IMR-90 (cell line): ENCODE measurements at regions not wholly inside any gene's neighbourhood (a gene's known extent, or its start where the extent isn't known, plus 50 kb on each side); places are given as distances from the start of the nearest gene placed in this dataset.

Source experiments
- ATAC-seq: fragments of 200-7000 bp; cut with Tn5 transposase; 2 replicates; pipeline ENCODE4 v1.9.1; 2020; ENCODE audit warnings: low read depth, mild to moderate bottlenecking, moderate library complexity
- BruUV-seq: library from RNA; stranded (reverse); fragments of 400-500 nt; replicated peaks from 2 replicates; lab custom pipeline; 2021; lab: Mats Ljungman, UMichigan
- CTCF ChIA-PET: fragments of 300-600 bp; formaldehyde crosslinking; extraction: SDS; loops from one replicate; lab custom pipeline; 2021; ENCODE audit warnings: antibody characterized with exemption; lab: Yijun Ruan, JAX
- POLR2A ChIA-PET: fragments of 300-600 bp; sonication (Branson Sonifier 250); formaldehyde crosslinking; loops from one replicate; lab custom pipeline; 2022; ENCODE audit warnings: antibody characterized with exemption; ENCODE audit not compliant: unreplicated experiment; lab: Charles Lee
- DNase-seq: peaks from one replicate; pipeline ENCODE4 v3.0.0; 2013
- H2AFZ ChIP-seq: replicated peaks from 2 replicates; pipeline ENCODE3; 2013; ENCODE audit warnings: low read length, mild to moderate bottlenecking; ENCODE audit not compliant: poor library complexity
- H2AK5ac ChIP-seq: 2 replicates; pipeline ENCODE4 v1.6.1; 2013; ENCODE audit warnings: low read depth, low read length, inconsistent platforms
- H2AK9ac ChIP-seq: replicated peaks from 2 replicates; pipeline ENCODE3; 2013; ENCODE audit warnings: mild to moderate bottlenecking, low read depth, low read length, moderate library complexity; ENCODE audit not compliant: poor library complexity
- H2BK120ac ChIP-seq: 2 replicates; pipeline ENCODE4 v1.6.1; 2013; ENCODE audit warnings: low read depth, low read length, inconsistent platforms
- H2BK15ac ChIP-seq: 3 replicates; pipeline ENCODE4 v1.6.1; 2013; ENCODE audit warnings: low read depth, low read length, inconsistent platforms
- H2BK20ac ChIP-seq: 2 replicates; pipeline ENCODE4 v1.6.1; 2013; ENCODE audit warnings: low read depth, mild to moderate bottlenecking, inconsistent platforms, low read length, moderate library complexity
- H2BK5ac ChIP-seq: 2 replicates; pipeline ENCODE4 v1.6.1; 2013; ENCODE audit warnings: mild to moderate bottlenecking, low read depth, low read length, inconsistent platforms; ENCODE audit not compliant: poor library complexity, severe bottlenecking
- H3K14ac ChIP-seq: replicated peaks from 2 replicates; pipeline ENCODE4 v1.6.1; 2013; ENCODE audit warnings: low read depth, low read length, inconsistent platforms
- H3K18ac ChIP-seq: 2 replicates; pipeline ENCODE4 v1.6.1; 2013; ENCODE audit warnings: low read depth, low read length, control low read depth
- H3K23ac ChIP-seq: 2 replicates; pipeline ENCODE4 v1.6.1; 2013; ENCODE audit warnings: low read depth, low read length, inconsistent platforms
- H3K27ac ChIP-seq: 2 replicates; pipeline ENCODE4 v1.5.1; 2013; ENCODE audit warnings: mild to moderate bottlenecking, control low read depth, low read length; ENCODE audit not compliant: insufficient read depth
- H3K27me3 ChIP-seq: 2 replicates; pipeline ENCODE4 v1.6.1; 2013; ENCODE audit warnings: low read length; ENCODE audit not compliant: control insufficient read depth, insufficient read depth
- H3K36me3 ChIP-seq: 2 replicates; pipeline ENCODE4 v1.6.1; 2013; ENCODE audit warnings: low read length, mixed read lengths; ENCODE audit not compliant: control insufficient read depth, insufficient read depth
- H3K4ac ChIP-seq: 2 replicates; pipeline ENCODE4 v1.6.1; 2013; ENCODE audit warnings: low read depth, low read length, inconsistent platforms
- H3K4me1 ChIP-seq: 2 replicates; pipeline ENCODE4 v1.6.1; 2013; ENCODE audit warnings: low read length, mixed read lengths; ENCODE audit not compliant: control insufficient read depth, insufficient read depth
- H3K4me2 ChIP-seq: 2 replicates; pipeline ENCODE4 v1.6.1; 2013; ENCODE audit warnings: low read depth, mild to moderate bottlenecking, control low read depth, low read length, moderate library complexity
- H3K4me3 ChIP-seq: 2 replicates; pipeline ENCODE4 v1.5.1; 2013; ENCODE audit warnings: low read depth, mild to moderate bottlenecking, control low read depth, low read length, moderate library complexity; ENCODE audit not compliant: insufficient read depth
- H3K56ac ChIP-seq: 2 replicates; pipeline ENCODE4 v1.6.1; 2013; ENCODE audit warnings: low read length, inconsistent platforms; ENCODE audit not compliant: insufficient read depth; ENCODE audit errors: extremely low read depth
- H3K79me1 ChIP-seq, 2 experiments: 2 replicates each; pipeline ENCODE4 v1.6.1; 2013; ENCODE audit warnings: low read length in 2 of 2, inconsistent platforms in 1 of 2, low read depth in 1 of 2
- H3K9ac ChIP-seq: 2 replicates; pipeline ENCODE4 v1.6.1; 2013; ENCODE audit warnings: low read depth, low read length, control low read depth
- H3K9me1 ChIP-seq: 2 replicates; pipeline ENCODE4 v1.6.1; 2013; ENCODE audit warnings: low read length, inconsistent platforms; ENCODE audit not compliant: insufficient read depth
- H3K9me3 ChIP-seq: 2 replicates; pipeline ENCODE4 v1.6.1; 2013; ENCODE audit warnings: low read length; ENCODE audit not compliant: control insufficient read depth, insufficient read depth
- H4K20me1 ChIP-seq: 2 replicates; pipeline ENCODE4 v1.6.1; 2013; ENCODE audit warnings: low read length, inconsistent platforms; ENCODE audit not compliant: insufficient read depth
- H4K5ac ChIP-seq: 2 replicates; pipeline ENCODE4 v1.6.1; 2013; ENCODE audit warnings: mild to moderate bottlenecking, low read depth, low read length, control low read depth
- H4K8ac ChIP-seq, 2 experiments: 2 replicates each; pipeline ENCODE4 v1.6.1; 2013; ENCODE audit warnings: low read depth in 2 of 2, low read length in 2 of 2, control low read depth in 1 of 2, inconsistent platforms in 1 of 2
- H4K91ac ChIP-seq: 2 replicates; pipeline ENCODE4 v1.6.1; 2013; ENCODE audit warnings: low read depth, low read length, inconsistent platforms; ENCODE audit not compliant: insufficient read depth
- BHLHE40 ChIP-seq: fragments of 150-350 bp; IDR thresholded peaks from 2 replicates; pipeline ENCODE4 v1.6.1; 2016; ENCODE audit warnings: mild to moderate bottlenecking, low read depth, low read length
- CEBPB ChIP-seq: IDR thresholded peaks from 2 replicates; pipeline ENCODE4 v1.6.1; 2012; ENCODE audit warnings: low read depth, low read length, improper control_type of control experiment
- CHD1 ChIP-seq: IDR thresholded peaks from 2 replicates; pipeline ENCODE4 v1.6.1; 2012; ENCODE audit warnings: low read depth, low read length, improper control_type of control experiment
- FOS ChIP-seq: fragments of 150-350 bp; IDR thresholded peaks from 2 replicates; pipeline ENCODE4 v1.6.1; 2016; ENCODE audit warnings: low read depth, low read length
- MAFK ChIP-seq: IDR thresholded peaks from 2 replicates; pipeline ENCODE4 v1.6.1; 2012; ENCODE audit warnings: low read depth, low read length, improper control_type of control experiment
- MAZ ChIP-seq: IDR thresholded peaks from 2 replicates; pipeline ENCODE4 v1.6.1; 2012; ENCODE audit warnings: low read depth, mild to moderate bottlenecking, low read length, improper control_type of control experiment, moderate library complexity, borderline replicate concordance
- MXI1 ChIP-seq: IDR thresholded peaks from 2 replicates; pipeline ENCODE4 v1.6.1; 2012; ENCODE audit warnings: low read depth, mild to moderate bottlenecking, low read length, moderate library complexity, borderline replicate concordance
- NFE2L2 ChIP-seq: fragments of 150-350 bp; IDR thresholded peaks from 2 replicates; pipeline ENCODE4 v1.6.1; 2016; ENCODE audit warnings: low read depth, mild to moderate bottlenecking, low read length
- POLR2A ChIP-seq: IDR thresholded peaks from 2 replicates; pipeline ENCODE4 v1.6.1; 2012; ENCODE audit warnings: mild to moderate bottlenecking, low read depth, low read length
- RAD21 ChIP-seq: IDR thresholded peaks from 2 replicates; pipeline ENCODE4 v1.6.1; 2012; ENCODE audit warnings: low read length, improper control_type of control experiment
- RCOR1 ChIP-seq: IDR thresholded peaks from 2 replicates; pipeline ENCODE4 v1.6.1; 2012; ENCODE audit warnings: mild to moderate bottlenecking, low read length, improper control_type of control experiment; ENCODE audit not compliant: insufficient replicate concordance
- RFX5 ChIP-seq: IDR thresholded peaks from 2 replicates; pipeline ENCODE4 v1.8.0; 2012; ENCODE audit warnings: low read depth, mild to moderate bottlenecking, low read length, moderate library complexity
- SMC3 ChIP-seq: fragments of 150-350 bp; IDR thresholded peaks from 2 replicates; pipeline ENCODE4 v1.6.1; 2016; ENCODE audit warnings: low read depth, mild to moderate bottlenecking, antibody characterized with exemption, low read length, moderate library complexity
- WGBS, 2 experiments: methylation state at CpG; one replicate each; pipeline versions ENCODE4 v1.1.5 to v1.1.7; 2013; ENCODE audit warnings: missing lambda C conversion rate in 2 of 2; ENCODE audit not compliant: insufficient read length in 1 of 2; ENCODE audit errors: extremely low coverage in 2 of 2; 5-methylcytosine and 5-hydroxymethylcytosine counted together
- dilution Hi-C: fragments of 300-500 bp; cut with HindIII; formaldehyde crosslinking; loops from one replicate; pipeline ENCODE4 v1.14.3; 2018; ENCODE audit warnings: low sequenced_read_pairs; ENCODE audit not compliant: unreplicated experiment
- in situ Hi-C: fragments of 300-500 bp; cut with MboI; formaldehyde crosslinking; loops from 3 replicates; pipeline ENCODE4 v1.14.3; 2019; ENCODE audit warnings: low sequenced_read_pairs, inconsistent platforms, mixed read lengths
- intact Hi-C: fragments of 100-400 bp; cut with micrococcal nuclease; formaldehyde crosslinking; loops from 2 replicates; pipeline ENCODE4 v1.10.0; 2022
- TF ChIP-seq, protein P1 (sequence below): fragments of 150-350 bp; IDR thresholded peaks from 2 replicates; pipeline ENCODE4 v1.6.1; 2016; ENCODE audit warnings: low read depth, mild to moderate bottlenecking, low read length, moderate library complexity, borderline replicate concordance
- TF ChIP-seq, protein P2 (sequence below): fragments of 150-350 bp; IDR thresholded peaks from 2 replicates; pipeline ENCODE4 v1.6.1; 2017; ENCODE audit warnings: mild to moderate bottlenecking, antibody characterized with exemption, low read length, low read depth
- TF ChIP-seq, protein P3 (sequence below): conservative IDR thresholded peaks from 2 replicates; pipeline ENCODE4 v1.5.1; 2012; ENCODE audit warnings: mild to moderate bottlenecking, low read depth, low read length, improper control_type of control experiment

DNA sequence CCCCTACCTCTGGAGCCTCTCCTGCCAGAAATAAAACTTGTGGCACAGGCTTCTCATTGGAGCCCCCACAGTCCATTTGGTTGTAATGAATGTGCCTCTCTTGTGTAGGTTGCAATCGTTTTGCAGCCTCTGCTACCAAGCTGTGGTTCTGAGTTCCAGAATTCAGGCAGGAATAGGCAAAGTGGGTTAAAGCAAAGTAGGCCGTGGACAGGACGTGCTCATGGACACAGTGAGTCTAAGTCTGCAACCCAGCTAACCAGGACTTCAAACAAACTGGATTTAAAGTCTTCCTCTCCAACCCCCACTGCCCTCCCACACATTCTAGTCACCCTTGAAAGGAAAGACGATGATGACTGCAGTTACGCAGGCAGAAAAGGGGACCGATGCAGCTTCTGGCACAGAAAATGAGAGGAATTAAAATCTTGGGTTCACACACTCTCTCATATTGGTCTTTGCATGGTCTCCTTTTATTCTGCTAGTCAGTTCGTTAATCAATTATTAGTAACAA lies 260.0 kb downstream of the PIK3R1 start:
- no peak overlapping the region for H3K27ac ChIP-seq
- no peak overlapping the region for H3K14ac ChIP-seq
- H3K9me1 ChIP-seq, result no peaks in the 10 kb centered on the region
- no peak overlapping the region for H4K8ac ChIP-seq
- no peak overlapping the region for H2BK120ac ChIP-seq
- no peak overlapping the region for H2AFZ ChIP-seq
- H3K56ac ChIP-seq, result no peak overlapping the region
- ChIA-PET POLR2A (no interaction called here), CTCF (no interaction called here)
- no peaks in the 10 kb centered on the region for H3K36me3 ChIP-seq
- no peaks in the 10 kb centered on the region for H4K20me1 ChIP-seq
- DNase-seq (no peak), ATAC-seq (no peak)
- no peak overlapping the region for H3K9ac ChIP-seq
- TF ChIP-seq MAFK (no peak), RFX5 (no peak), RCOR1 (no peak), NFE2L2 (no peak), CHD1 (no peak), POLR2A (no peak), RAD21 (no peak), CEBPB (no peak), MAZ (no peak), MXI1 (no peak), FOS (no peak), SMC3 (no peak), BHLHE40 (no peak)
- TF ChIP-seq, protein P1, sequence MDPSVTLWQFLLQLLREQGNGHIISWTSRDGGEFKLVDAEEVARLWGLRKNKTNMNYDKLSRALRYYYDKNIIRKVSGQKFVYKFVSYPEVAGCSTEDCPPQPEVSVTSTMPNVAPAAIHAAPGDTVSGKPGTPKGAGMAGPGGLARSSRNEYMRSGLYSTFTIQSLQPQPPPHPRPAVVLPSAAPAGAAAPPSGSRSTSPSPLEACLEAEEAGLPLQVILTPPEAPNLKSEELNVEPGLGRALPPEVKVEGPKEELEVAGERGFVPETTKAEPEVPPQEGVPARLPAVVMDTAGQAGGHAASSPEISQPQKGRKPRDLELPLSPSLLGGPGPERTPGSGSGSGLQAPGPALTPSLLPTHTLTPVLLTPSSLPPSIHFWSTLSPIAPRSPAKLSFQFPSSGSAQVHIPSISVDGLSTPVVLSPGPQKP, result no peak
- TF ChIP-seq, protein P2, sequence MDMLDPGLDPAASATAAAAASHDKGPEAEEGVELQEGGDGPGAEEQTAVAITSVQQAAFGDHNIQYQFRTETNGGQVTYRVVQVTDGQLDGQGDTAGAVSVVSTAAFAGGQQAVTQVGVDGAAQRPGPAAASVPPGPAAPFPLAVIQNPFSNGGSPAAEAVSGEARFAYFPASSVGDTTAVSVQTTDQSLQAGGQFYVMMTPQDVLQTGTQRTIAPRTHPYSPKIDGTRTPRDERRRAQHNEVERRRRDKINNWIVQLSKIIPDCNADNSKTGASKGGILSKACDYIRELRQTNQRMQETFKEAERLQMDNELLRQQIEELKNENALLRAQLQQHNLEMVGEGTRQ, result no peak
- TF ChIP-seq, protein P3, sequence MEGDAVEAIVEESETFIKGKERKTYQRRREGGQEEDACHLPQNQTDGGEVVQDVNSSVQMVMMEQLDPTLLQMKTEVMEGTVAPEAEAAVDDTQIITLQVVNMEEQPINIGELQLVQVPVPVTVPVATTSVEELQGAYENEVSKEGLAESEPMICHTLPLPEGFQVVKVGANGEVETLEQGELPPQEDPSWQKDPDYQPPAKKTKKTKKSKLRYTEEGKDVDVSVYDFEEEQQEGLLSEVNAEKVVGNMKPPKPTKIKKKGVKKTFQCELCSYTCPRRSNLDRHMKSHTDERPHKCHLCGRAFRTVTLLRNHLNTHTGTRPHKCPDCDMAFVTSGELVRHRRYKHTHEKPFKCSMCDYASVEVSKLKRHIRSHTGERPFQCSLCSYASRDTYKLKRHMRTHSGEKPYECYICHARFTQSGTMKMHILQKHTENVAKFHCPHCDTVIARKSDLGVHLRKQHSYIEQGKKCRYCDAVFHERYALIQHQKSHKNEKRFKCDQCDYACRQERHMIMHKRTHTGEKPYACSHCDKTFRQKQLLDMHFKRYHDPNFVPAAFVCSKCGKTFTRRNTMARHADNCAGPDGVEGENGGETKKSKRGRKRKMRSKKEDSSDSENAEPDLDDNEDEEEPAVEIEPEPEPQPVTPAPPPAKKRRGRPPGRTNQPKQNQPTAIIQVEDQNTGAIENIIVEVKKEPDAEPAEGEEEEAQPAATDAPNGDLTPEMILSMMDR, result no peak
- BruUV-seq, result no TSS peak
- dilution Hi-C loops (no loop called here), intact Hi-C loops (no loop called here), in situ Hi-C loops (no loop called here)
- no peak overlapping the region for H4K5ac ChIP-seq
- no peaks in the 10 kb centered on the region for H3K79me1 ChIP-seq
- no peak overlapping the region for H3K4me3 ChIP-seq
- H2AK5ac ChIP-seq, result no peak overlapping the region
- no peaks in the 10 kb centered on the region for H3K9me3 ChIP-seq
- H3K27me3 ChIP-seq, result no peaks in the 10 kb centered on the region
- H3K18ac ChIP-seq, result no peak overlapping the region
- H3K4ac ChIP-seq, result no peak overlapping the region
- H2BK15ac ChIP-seq, result no peak overlapping the region
- 0 out of 2 replicates have a peak, but pooled peaks cover 2% of the 10 kb centered on the region for H3K4me1 ChIP-seq
- H2BK20ac ChIP-seq, result no peak overlapping the region
- H2BK5ac ChIP-seq, result no peak overlapping the region
- H4K91ac ChIP-seq, result no peak overlapping the region
- no peak overlapping the region for H3K23ac ChIP-seq
- no peak overlapping the region for H3K4me2 ChIP-seq
- no peak overlapping the region for H2AK9ac ChIP-seq
- no CpG with 5 or more reads among the region's 7 CpGs for WGBS, 2 experiments
